Mesothelial cell of epicardium (in vitro differentiated cells): ENCODE measurements at regions not wholly inside any gene's neighbourhood (a gene's known extent, or its start where the extent isn't known, plus 50 kb on each side); places are given as distances from the start of the nearest gene placed in this dataset.

Experiments used
- DNase-seq, 2 experiments: peaks; one replicate each; pipeline ENCODE4 v3.0.0; 2021; ENCODE audit warnings: low spot score in 2 of 2; ENCODE audit not compliant: unreplicated experiment in 2 of 2
- H3K27ac Mint-ChIP-seq: 2 replicates; pipeline ENCODE4 v1.8.0; 2021; ENCODE audit warnings: mixed read lengths
- H3K27me3 Mint-ChIP-seq: 2 replicates; pipeline ENCODE4 v1.8.0; 2021; ENCODE audit warnings: low read depth, mixed read lengths
- H3K36me3 Mint-ChIP-seq: 2 replicates; pipeline ENCODE4 v1.8.0; 2021; ENCODE audit warnings: mixed read lengths
- H3K4me1 Mint-ChIP-seq: 2 replicates; pipeline ENCODE4 v1.8.0; 2021; ENCODE audit warnings: mixed read lengths
- H3K4me3 Mint-ChIP-seq: 2 replicates; pipeline ENCODE4 v1.8.0; 2021; ENCODE audit warnings: mild to moderate bottlenecking, moderate library complexity, mixed read lengths
- H3K9me3 Mint-ChIP-seq: 2 replicates; pipeline ENCODE4 v1.8.0; 2021; ENCODE audit warnings: mixed read lengths
- CTCF ChIP-seq: fragments of 200-600 bp; sonication (generic); IDR thresholded peaks from one replicate; pipeline ENCODE4 v1.5.0; 2021; ENCODE audit warnings: antibody characterized with exemption; ENCODE audit not compliant: unreplicated experiment

DNA sequence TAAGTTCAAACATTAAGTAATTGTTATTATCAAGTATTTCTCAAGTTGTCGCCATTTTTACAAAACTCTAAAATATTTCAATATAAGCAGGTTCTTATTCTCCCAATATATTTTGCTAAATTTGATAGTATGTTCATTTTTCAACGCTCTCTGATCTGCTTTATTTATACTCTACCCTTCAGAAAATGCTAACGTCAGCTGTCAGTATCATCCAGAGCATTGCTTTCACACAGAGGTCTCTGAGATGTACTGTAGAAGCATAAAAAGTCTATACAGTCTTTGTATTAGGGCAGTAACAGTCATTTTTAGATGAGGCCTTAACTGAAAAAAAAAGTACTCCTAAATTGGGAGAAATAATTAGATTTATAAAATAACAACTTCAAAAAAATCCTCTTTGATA lies 533.1 kb upstream of the LRFN5 start:
- Mint-ChIP-seq H3K4me1 (peaks cover 6% of the 10 kb centered on the region), H3K27ac (no peak overlapping the region), H3K9me3 (no peaks in the 10 kb centered on the region), H3K4me3 (no peak overlapping the region), H3K27me3 (no peaks in the 10 kb centered on the region), H3K36me3 (no peaks in the 10 kb centered on the region)
- no peak for TF ChIP-seq CTCF
- no peak for DNase-seq

- no peak overlapping the region for H3K4me3 Mint-ChIP-seq
- DNase-seq, result no peak
- no peaks in the 10 kb centered on the region for H3K27me3 Mint-ChIP-seq
- no peaks in the 10 kb centered on the region for H3K36me3 Mint-ChIP-seq
- peaks cover 13% of the 10 kb centered on the region for H3K4me1 Mint-ChIP-seq
- no peak for TF ChIP-seq CTCF
- H3K27ac Mint-ChIP-seq, result no peak overlapping the region
- H3K9me3 Mint-ChIP-seq, result no peaks in the 10 kb centered on the region
Measured at GRCh38 chr14:41072776-41073175, 533.9 kb upstream of the LRFN5 start.

- Mint-ChIP-seq H3K4me1 (peaks cover 13% of the 10 kb centered on the region), H3K36me3 (no peaks in the 10 kb centered on the region), H3K9me3 (no peaks in the 10 kb centered on the region), H3K27ac (no peak overlapping the region), H3K4me3 (no peak overlapping the region), H3K27me3 (no peaks in the 10 kb centered on the region)
- TF ChIP-seq CTCF, result no peak
- DNase-seq, result no peak
Measured at GRCh38 chr14:41071351-41071750, 535.3 kb upstream of the LRFN5 start.

DNA sequence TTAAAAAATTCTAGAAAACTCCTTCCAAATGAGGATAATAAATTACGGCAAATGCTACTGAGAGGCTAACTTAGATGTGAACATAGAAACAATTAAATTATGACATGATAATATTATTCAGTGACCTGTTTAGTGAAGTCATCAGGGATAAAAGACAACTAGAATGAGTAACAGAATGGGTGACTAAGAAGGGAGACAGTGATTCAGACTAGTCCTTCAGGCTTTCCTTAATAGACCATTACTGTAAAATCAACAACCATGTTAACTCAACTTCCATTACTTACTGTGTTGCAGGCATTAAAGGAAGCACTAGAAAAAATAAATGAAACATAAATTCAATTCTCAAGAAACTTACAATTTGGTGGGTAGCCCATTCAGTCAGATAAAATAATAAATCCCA lies 543.9 kb upstream of the LRFN5 start:
- Mint-ChIP-seq H3K4me3 (no peak overlapping the region), H3K36me3 (no peaks in the 10 kb centered on the region), H3K27me3 (no peaks in the 10 kb centered on the region), H3K9me3 (no peaks in the 10 kb centered on the region), H3K27ac (no peak overlapping the region), H3K4me1 (peaks cover under 1% of the 10 kb centered on the region)
- no peak for DNase-seq
- TF ChIP-seq CTCF, result no peak

GRCh38 chr14:41055589-41055988 lies 551.1 kb upstream of the LRFN5 start:
- H3K36me3 Mint-ChIP-seq, result peaks cover 1% of the 10 kb centered on the region
- DNase-seq, result no peak
- H3K4me3 Mint-ChIP-seq, result no peak overlapping the region
- no peak overlapping the region for H3K27ac Mint-ChIP-seq
- H3K27me3 Mint-ChIP-seq, result no peaks in the 10 kb centered on the region
- no peak for TF ChIP-seq CTCF
- H3K4me1 Mint-ChIP-seq, result peaks cover 4% of the 10 kb centered on the region
- no peaks in the 10 kb centered on the region for H3K9me3 Mint-ChIP-seq

DNA sequence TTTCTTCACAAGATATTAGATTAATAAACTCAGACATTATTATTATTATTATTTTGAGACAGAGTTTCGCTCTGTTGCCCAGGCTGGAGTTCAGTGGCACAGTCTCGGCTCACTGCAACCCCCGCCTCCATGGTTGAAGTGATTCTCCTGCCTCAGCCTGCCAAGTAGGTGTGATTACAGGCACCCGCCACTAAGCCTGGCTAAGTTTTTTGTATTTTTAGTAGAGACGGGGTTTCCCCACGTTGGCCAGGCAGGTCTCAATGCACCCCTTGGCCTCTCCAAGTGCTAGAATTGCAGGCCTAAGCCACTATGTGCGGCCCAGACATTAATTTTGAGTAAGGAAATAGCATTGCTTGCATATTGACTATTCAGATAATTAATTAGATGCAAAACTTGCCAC lies 554.9 kb upstream of the LRFN5 start:
- H3K9me3 Mint-ChIP-seq, result no peaks in the 10 kb centered on the region

More for the DNA sequence above, 554.9 kb upstream of the LRFN5 start:
- H3K27ac Mint-ChIP-seq, result no peak overlapping the region
- peaks cover 5% of the 10 kb centered on the region for H3K36me3 Mint-ChIP-seq
- H3K4me1 Mint-ChIP-seq, result no peaks in the 10 kb centered on the region
- H3K4me3 Mint-ChIP-seq, result no peak overlapping the region
- DNase-seq, result no peak
- TF ChIP-seq CTCF, result no peak
- no peaks in the 10 kb centered on the region for H3K27me3 Mint-ChIP-seq
